Kasumi-1 (cell line): ENCODE measurements at regions not wholly inside any gene's neighbourhood (a gene's known extent, or its start where the extent isn't known, plus 50 kb on each side); places are given as distances from the start of the nearest gene placed in this dataset.
"Not testable (repeated sequence)": the region's sequence is repeated elsewhere in the genome, so short reads cannot be mapped to it uniquely, and the experiment has no call there.

ENCODE experiments used
- DNase-seq, 2 experiments: peaks; one replicate each; lab custom pipeline; 2025; lab: John Stamatoyannopoulos, UW

DNA sequence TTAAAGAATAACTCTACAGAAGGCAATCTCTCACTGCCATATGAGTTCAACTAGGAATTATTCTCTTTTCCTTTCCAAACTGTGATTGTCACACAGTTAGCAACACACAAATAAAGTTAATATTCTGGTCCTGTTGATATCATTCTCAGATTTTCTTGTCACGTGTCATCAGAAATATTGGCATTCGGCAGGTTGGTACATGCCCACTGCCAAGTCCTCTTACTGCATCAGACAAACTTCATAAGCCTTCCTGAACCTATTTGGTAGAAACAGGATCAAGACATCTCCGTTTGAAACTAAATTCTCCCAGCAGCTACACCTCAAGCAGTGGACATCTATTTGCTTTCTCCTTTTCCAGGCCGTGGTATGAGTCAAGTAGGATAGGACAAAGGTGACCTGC is 177.9 kb upstream of the SOX2 start:
- no peak for DNase-seq

DNA sequence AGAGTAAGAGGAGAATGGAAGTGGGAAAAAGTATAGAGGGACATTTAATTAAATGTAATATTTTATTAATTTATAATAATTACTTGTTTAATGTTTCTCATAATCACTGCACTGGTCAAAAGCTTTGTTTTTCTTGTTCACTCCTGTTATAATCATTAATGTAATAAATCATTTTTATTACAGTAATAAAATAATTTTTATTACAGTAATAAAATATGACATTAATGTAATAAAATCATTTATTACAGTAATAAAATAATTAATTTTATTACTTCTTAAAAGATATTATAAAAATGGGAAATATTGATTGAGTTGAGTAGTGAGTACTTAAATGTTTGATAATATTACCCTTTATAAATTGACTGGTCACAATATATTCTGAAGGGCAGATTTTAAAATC is 181.1 kb upstream of the SOX2 start:
- no peak for DNase-seq

DNA sequence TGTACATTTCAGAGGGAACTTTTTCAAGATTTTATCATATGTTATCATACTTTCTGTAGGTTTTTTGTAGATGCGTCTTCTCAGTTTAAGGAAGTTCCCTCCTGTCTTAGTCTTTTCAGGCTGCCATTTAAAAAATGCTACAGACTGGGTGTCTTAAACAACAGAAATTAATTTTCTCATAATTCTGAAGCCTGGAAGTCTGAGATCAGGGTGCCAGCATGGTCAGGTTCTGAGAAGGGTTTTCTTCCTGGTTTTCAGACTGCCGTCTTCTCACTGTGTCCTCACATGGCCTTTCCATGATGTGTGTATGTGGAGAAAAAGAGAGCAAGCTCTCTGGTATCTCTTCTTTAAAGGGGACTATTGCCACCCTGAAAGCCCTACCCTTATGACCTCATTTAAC is 189.9 kb upstream of the SOX2 start:
- DNase-seq, result no peak

DNA sequence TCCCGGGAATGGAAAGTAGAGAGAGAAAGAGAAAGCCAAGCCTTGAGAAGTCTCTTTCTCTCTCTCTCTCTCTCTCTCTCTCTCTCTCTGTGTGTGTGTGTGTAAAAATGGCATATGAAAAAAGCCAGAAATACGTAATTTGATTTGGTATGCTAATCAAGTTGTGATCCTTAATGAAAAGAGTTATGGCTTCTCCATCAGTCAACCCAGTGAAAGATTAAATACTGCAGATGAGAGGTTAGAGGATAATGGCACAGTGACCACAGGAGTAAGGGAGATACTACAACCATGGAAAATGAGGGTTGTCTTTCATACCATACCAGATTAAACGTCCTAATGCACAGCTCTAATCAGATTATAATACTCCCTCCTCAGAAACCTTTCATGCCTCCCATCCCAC is 193.5 kb upstream of the SOX2 start:
- DNase-seq, result no peak

DNA sequence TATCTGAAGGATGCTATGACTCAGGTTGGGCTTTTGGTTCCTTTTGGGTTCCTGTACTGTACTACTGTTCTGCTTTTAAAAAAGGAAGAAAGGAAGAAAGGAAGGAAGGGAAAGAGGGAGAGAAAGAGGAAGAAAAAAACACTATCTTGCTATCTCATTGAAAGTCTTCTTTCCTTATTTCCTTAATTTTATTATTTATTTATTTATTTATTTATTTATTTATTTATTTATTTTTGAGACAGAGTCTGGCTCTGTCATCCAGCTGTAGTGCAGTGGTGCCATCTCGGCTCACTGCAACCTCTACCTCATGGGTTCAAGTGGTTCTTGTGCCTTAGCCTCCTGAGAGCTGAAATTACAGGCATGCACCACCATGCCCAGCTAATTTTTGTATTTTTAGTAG is 198.9 kb upstream of the SOX2 start:
- DNase-seq, result no peak

DNA sequence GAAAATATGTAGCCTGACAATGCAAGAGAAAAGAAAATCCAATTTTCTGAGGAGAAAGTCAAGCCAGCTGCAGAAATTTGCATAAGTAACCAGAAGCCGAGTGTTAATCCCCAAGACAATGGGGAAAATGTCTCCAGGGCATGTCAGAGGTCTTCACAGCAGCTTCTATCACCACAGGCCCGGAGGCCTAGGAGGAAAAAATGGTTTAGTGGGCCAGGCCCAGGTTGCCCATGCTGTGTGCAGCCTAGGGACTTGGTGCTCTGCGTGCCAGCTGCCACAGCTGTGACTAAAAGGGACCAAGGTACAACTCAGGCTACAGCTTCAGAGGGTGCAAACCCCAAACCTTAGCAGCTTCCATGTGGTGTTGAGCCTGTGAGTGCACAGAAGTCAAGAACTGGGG is 201.2 kb upstream of the SOX2 start:
- DNase-seq, result no peak

DNA sequence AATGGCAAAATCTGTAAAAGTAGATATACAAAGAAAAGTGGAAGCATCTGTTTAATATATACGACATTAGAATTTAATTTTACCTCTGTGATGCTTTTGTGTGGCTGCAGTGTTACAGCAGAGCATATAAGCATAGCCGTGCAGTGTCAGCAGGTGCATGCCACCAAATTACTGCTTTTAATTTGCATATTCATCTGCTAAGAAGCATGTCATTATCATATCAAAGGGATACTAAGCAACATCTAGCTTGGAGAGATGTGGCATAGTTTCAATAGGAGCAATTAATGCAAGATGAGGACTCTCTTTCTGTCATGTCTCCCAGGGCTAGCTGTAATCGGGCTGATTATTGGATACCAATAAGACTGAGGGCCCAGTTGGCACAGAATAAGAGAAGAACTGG is 214.4 kb upstream of the SOX2 start:
- no peak for DNase-seq

DNA sequence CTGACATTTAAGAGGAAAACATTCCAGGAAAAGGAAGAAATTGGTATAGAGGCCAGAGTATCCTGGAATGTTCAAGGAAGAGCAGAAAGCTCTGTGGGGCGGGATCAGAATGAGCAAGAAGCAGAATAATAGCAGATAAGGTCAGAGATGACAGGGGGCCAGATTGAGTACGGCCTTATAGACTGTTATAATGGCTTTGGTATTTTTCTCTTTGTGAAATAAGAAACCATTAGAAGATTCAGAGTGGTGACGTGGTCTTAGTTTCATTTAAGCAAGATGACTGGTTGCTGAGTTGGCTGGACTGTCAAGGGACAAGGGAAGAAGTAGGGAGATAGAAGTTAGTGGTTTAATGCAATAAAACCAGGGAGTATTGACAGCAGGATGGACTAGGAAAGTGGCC is 218.3 kb upstream of the SOX2 start:
- DNase-seq, result no peak

DNA sequence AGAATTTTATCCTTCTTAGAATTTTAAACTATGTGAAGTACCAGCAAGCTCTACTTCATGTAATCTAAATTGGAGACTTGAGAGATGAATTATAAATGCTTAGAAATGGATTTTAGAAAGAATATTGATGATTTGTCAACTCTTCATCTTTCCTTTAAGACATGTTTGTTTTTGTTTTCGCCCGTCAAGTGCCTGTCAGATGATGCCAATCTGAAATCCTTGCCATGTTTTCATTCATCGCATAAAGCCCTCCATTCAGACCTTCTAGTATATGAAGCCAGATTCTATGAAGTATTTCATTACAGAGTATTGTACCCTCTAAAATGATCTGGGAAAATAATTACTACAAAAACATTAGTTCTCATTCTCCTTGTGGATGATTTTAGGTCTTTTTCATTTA is 223.2 kb upstream of the SOX2 start:
- no peak for DNase-seq

DNA sequence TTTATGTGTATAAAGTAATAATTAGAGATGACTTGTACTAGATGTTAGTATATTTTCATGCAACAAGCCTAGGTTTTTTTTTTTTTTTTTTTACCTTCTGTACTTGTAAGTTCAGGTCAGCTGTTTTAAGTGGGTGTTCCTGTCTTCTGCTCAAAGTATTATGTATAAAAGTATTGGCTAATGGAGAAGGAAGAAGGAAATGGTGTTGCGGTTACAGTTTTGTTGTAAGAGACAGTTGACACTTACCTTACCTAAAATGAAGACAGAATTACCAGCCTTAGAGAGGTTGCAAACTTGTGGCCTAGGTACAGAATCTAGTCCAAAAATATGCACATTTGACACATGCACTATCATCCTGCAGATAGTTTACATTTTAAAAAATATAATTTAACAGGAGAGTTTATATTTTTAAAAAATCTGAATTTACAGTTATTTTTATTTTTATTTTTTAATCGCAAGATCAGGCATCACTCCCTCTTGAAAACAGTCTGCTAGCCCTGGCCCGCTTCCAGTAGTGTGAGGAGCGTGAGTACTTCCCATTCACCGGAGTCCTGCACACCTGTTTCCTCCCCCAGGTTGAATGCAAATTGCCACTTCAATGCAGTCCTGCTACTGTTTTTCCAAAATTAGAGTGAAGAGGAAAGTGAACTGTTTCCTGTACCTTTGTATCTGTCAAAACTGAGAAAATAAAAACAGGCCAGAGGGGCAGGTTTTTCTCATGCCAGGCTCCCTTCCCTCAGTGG is 224.3 kb upstream of the SOX2 start:
- peak in 1 of 2 experiments; percentile 3 for DNase-seq

DNA sequence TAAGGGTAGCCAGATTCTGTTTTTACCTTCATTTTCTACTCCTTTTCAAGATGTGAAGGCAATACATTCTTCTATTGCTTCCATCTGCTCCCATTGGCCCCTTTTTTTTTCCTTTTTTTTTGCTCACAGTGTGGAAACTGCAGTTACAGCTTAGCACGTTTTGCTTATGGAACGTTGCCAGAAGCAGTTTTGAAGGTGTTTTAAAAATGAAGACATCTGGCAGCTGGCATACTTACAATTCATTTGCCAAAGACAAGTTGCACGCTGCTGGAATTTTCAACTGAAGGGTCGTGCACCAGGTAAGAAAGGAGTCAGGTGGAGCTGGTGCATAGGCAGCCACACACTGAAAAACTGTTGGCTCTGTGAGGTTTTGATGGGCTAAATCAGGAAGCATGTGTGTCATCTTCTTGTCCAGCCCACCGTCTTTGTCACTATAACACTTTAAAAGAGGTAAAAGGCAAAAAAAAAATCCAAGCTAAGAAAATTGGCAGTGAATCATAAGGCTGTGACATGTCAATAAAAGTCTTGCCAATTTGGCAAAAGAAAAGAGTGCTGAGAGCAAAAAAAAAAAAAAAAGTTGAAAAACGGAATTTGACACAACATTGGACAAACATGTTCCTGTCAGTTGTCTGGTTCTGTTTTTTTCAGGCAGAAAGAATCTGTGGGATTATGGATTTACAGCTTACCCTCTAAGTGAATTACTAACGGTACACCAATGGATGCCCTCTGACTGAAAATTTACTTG is 225.4 kb upstream of the SOX2 start:
- no peak for DNase-seq

DNA sequence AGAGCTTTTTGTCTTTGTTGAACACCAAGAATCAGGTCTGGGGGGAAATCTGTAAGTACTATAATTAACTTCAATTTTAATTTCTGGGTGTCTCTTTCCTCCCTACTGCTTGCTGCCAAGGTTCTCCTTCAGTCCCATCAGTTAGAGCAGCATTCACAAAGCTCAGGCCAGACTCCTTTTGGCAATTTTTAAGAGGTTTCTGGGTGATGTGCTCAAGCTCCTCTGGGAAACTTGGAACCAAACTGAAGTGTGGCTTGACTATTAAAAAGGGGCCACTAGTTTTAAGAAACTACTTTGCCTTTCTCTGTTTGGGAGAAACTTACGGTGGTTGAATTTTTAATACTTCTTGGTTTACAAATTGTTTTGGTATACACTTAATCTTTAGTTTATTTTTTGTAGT is 227.7 kb upstream of the SOX2 start:
- DNase-seq, result no peak

DNA sequence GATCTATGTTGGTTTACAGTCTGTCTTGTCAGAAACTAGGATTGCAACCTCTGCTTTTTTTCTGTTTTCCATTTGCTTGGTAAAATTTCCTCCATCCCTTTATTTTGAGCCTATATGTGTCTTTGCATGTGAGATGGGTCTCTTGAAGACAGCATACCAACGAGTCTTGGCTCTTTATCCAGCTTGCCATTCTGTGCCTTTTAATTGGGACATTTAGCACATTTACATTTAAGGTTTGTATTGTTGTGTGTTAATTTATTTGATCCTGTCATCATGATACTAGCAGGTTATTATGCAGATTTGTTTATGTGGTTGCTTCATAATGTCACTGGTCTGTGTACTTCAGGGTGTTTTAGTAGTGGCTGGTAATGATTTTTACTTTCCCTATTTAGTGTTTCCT is 236.6 kb upstream of the SOX2 start:
- not testable (repeated sequence) for DNase-seq

DNA sequence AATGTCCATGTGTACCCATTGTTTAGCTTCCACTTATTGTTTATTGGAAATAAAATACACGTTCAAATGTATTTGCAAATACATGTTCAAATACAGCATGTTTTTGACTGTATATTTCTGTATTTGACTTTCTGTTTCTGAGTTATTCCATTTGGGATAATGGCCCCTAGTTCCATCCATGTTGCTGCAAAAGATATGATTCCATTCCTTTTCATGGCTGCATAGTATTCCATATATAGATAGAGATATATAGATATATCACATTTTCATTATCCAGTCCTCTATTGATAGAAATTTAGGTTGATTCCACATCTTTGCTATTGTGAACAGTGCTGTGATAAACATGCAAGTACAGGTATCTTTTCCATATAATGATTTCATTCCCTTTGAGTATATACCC is 241.4 kb upstream of the SOX2 start:
- DNase-seq, result no peak

DNA sequence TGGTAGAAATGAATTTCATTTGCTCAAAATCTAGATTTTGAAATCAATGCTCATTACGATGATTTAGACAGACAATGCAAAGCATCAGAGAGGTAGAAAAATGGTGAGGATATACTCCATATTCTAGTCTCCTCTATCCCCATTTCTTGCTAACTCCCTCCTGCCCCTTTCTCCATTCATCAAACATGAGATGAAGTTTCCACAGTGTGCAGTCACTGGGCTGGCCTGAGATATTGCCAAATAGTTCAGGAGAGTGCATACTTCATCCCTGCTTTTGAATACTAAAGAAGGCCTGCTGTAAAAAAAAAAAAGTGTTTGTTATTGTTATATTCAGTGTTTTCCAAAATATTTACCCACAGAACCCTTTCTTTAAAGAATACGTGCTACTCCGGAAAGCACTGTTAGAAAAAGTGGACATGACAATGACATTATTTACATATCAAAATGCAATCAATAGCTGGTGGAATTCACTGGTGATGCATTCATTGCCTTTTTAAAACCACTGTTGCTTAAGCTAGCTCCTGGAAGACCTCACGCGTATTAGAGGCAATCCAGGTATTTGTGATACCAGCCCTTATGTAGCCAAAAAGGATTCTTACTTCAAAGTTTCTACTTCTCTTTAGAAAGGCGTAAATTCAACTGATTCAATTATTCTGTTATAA is 247.6 kb upstream of the SOX2 start:
- no peak for DNase-seq

DNA sequence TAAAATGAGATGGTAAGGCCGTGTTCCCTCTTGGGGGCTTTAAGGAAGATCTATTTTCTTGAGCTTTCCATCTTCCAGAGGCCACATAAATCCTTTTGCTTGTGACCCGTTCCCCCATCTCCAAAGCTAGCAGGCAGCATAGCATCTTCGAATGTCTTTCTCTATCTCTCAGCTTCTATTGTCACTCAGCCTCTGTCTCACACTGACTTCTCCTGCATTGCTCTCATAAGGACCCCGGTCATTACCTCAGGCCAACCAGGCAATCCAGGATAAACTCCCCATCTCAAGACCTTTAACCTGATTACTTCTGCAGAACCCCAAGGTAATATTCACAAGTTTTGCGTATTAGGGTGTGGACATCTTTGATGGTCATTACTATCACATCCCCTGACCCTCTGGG is 250.3 kb upstream of the SOX2 start:
- no peak for DNase-seq

DNA sequence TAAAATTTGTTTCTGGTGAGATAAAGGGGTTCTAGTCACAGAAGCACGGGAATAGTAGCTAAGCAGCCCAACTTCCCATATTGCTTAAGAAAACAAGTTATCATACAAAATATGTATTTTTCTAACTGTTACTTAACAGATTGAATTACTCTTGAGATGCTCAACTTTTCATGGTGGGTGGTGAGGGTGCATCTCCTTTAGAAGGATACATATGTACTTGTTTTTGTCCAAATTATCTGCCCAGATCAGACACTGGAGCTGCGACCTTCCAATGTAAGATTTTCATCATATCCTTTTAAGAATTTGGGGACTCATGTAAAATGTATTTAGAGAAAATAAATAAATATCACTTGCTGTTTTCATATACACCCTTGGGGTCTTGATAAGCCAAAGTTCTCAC is 252.2 kb upstream of the SOX2 start:
- DNase-seq, result no peak

DNA sequence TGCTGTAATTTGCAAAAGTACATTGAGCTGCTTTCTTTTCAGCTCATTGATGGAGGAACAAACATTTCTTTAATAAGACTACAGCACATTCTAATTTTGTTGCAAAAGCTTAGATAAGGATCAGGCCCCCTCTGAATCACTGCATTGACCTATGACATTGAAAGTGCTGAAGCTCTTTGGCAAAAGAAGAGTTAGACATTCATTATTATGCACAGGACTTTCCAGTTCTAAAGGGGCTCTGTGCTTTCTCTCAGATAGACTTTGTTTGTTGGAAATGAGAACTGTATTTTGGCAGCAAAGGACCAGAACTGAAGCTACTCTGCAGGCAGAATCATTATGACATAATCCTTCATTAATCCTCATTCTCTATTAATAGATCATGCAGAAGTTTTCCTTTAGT is 252.9 kb upstream of the SOX2 start:
- DNase-seq, result no peak

DNA sequence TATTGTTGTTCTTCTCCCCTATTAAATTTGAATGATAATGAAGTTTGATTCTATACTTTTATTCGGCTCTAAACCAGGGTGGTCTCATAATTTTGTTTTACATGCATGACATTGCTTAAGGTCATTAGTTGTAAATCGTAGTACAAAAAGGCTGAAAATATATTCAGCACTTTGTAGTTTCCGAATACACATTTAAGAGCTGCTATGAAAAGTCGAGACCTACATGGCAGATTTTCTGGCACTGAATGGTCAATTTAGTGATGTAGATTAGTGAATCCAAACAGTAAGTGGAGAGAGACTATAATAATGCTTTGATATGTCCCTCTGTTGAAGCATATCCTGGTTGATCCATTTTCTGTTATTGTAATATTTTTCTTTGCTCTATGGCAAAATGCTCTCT is 254.0 kb upstream of the SOX2 start:
- no peak for DNase-seq

DNA sequence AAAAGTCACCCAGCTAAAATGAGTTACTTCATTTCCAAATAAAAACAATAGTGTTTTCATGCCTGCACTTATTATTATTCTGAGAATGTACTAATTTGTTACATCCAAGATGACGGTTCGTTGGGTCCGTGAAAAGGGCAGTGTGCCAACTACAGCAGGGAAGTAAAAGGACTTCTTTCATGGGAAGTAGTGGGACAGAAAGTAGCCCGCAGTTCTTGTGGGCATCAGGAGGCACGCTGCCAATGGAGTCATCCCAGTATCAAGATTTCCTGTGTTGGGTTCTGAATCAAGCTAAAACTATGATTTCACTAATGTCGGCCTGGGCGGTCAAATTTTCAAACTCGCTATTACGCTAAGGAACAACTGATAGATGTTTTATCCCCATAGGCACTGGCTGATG is 254.5 kb upstream of the SOX2 start:
- no peak for DNase-seq

DNA sequence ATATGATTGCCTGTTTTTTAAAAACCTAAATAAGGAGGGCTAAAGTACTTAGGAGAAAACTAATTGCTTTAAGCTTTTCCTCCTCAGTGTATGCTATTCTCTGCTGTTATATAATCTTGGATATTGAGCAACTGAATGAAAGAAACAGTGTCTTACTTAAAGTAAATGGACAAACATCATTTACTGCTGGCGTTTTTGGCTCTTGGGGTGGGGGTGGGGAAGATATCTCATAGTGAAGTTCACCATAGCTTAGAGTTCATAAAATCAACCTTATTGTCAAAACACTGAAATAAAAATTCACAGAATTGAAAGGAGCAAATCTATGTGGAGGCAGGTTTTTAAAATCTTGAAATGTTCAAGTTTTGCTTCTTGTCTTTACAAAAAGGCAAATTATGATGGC is 256.4 kb upstream of the SOX2 start:
- no peak for DNase-seq

DNA sequence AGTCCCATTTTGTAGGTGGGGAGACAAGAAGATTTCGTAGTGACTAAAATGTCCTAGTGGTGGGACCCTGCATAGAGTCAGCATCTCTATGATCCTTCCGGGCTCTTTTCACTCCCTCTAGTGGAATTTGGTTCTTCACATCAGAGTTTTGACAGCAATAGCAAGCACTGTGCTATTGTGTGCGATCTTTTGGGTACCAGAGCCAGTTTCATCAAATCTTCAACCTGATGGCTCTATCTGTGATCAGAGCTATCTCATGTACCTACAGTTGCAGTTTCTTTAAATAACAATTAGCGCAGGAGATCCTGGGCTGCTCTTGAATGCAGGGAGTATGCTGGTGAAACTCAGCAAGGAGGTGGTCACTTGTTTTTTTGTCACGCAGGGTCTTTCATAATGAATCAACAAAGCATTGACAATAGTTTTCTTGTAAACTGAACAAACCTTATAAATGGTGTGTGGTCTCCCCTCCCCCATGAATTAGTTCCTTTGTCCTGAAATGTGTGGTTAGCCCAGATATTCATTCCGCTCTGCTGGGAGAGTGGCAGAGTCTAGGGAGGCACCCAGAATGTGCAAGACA is 257.2 kb upstream of the SOX2 start:
- DNase-seq, result no peak

DNA sequence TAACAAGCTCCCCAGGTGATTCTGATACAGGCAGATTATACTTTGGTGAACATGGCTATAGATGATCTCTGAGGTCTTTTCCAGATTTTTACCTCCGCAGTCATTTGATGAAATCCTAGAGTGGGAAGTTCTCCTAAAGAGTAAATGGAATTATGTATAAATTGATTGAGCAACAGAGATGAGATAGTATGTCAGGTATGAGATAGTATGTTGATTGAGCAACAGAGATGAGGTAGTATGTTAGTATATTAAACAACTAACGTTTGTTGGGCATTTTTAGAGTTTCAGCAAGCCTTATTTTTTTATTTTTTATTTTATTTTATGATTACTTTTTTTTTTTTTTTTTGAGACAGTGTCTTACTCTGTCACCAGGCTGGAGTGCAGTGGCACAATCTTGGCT is 265.0 kb upstream of the SOX2 start:
- no peak for DNase-seq
